Keratinocyte (primary cell): ENCODE measurements at regions not wholly inside any gene's neighbourhood (a gene's known extent, or its start where the extent isn't known, plus 50 kb on each side); places are given as distances from the start of the nearest gene placed in this dataset.

Source experiments
- CTCF ChIP-seq, 3 experiments: IDR thresholded peaks in 1 of 3; conservative IDR thresholded peaks in 1 of 3; optimal IDR thresholded peaks in 1 of 3; 2 replicates in 2 of 3; 3 replicates in 1 of 3; pipeline versions ENCODE3 to v1.5.1; 2011; ENCODE audit warnings: low read length in 3 of 3, mild to moderate bottlenecking in 3 of 3, moderate library complexity in 2 of 3, control low read depth in 1 of 3, inconsistent platforms in 1 of 3; ENCODE audit not compliant: insufficient read depth in 2 of 3; ENCODE audit errors: extremely low read depth in 1 of 3
- EZH2 ChIP-seq: IDR thresholded peaks from one replicate; pipeline ENCODE4 v1.6.1; 2012; ENCODE audit warnings: inconsistent platforms, mild to moderate bottlenecking, low read length, moderate library complexity

- TF ChIP-seq CTCF (optimal IDR thresholded peaks at IDR 0.05 in 1 of 3, IDR thresholded peaks at IDR 0.05 in 1 of 3, conservative IDR thresholded peaks at IDR 0.05 in 1 of 3; ENCODE audit: extremely low read depth in 1 of 3, insufficient read depth in 2 of 3, low read length in 3 of 3) (no peak), EZH2 (no peak)
Measured at GRCh38 chr10:78870458-78870857, 198.3 kb upstream of the ZMIZ1 start.
